ENCODE measurements at regions not wholly inside any gene's neighbourhood (a gene's known extent, or its start where the extent isn't known, plus 50 kb on each side); places are given as distances from the start of the nearest gene placed in this dataset.

GRCh38 chr13:33723772-33724435 is 94.0 kb upstream of the RFC3 start:
- DNase-seq = peak; percentile 82

GRCh38 chr13:33725340-33725739 is 92.6 kb upstream of the RFC3 start:
- no peak for DNase-seq

GRCh38 chr13:33727297-33728083 is 90.5 kb upstream of the RFC3 start:
- DNase-seq = no peak

- DNase-seq = no peak
Measured at GRCh38 chr13:33728271-33729037, 89.5 kb upstream of the RFC3 start.

- no peak for DNase-seq
Measured at GRCh38 chr13:33730147-33730546, 87.8 kb upstream of the RFC3 start.

GRCh38 chr13:33730619-33731018 is 87.3 kb upstream of the RFC3 start:
- DNase-seq = no peak

- no peak for DNase-seq
Measured at GRCh38 chr13:33735276-33735675, 82.7 kb upstream of the RFC3 start.

- DNase-seq = no peak
Measured at GRCh38 chr13:33739254-33739653, 78.7 kb upstream of the RFC3 start.

GRCh38 chr13:33740134-33740538 is 77.8 kb upstream of the RFC3 start:
- no peak for DNase-seq

GRCh38 chr13:33742321-33742720 is 75.6 kb upstream of the RFC3 start:
- DNase-seq = no peak

- DNase-seq = no peak
Measured at GRCh38 chr13:33743438-33744368, 74.2 kb upstream of the RFC3 start.

GRCh38 chr13:33744589-33745369 is 73.2 kb upstream of the RFC3 start:
- peak; percentile 50 for DNase-seq

GRCh38 chr13:33745370-33746324 is 72.3 kb upstream of the RFC3 start:
- no peak for DNase-seq

GRCh38 chr13:33746867-33747266 is 71.1 kb upstream of the RFC3 start:
- no peak for DNase-seq

GRCh38 chr13:33751151-33751550 is 66.8 kb upstream of the RFC3 start:
- no peak for DNase-seq

- DNase-seq = no peak
Measured at GRCh38 chr13:33752094-33752493, 65.9 kb upstream of the RFC3 start.

- no peak for DNase-seq
Measured at GRCh38 chr13:33752597-33752996, 65.4 kb upstream of the RFC3 start.

GRCh38 chr13:33756929-33757328 is 61.0 kb upstream of the RFC3 start:
- DNase-seq = no peak

GRCh38 chr13:33757713-33758112 is 60.2 kb upstream of the RFC3 start:
- no peak for DNase-seq

GRCh38 chr13:33758113-33758512 is 59.8 kb upstream of the RFC3 start:
- DNase-seq = no peak

GRCh38 chr13:33761740-33762139 is 56.2 kb upstream of the RFC3 start:
- DNase-seq = peak; percentile 78
